OCI-LY7 (cell line): ENCODE measurements at regions not wholly inside any gene's neighbourhood (a gene's known extent, or its start where the extent isn't known, plus 50 kb on each side); places are given as distances from the start of the nearest gene placed in this dataset.

Experiments
- BruUV-seq: library from RNA; stranded (reverse); fragments of 400-500 nt; replicated peaks from 2 replicates; lab custom pipeline; 2021; lab: Mats Ljungman, UMichigan
- CTCF ChIA-PET: fragments of 300-600 bp; sonication (Branson Sonifier 250); formaldehyde crosslinking; loops from one replicate; lab custom pipeline; 2022; ENCODE audit warnings: antibody characterized with exemption; ENCODE audit not compliant: unreplicated experiment; lab: Charles Lee
- POLR2A ChIA-PET: fragments of 300-600 bp; sonication (Branson Sonifier 250); formaldehyde crosslinking; loops from one replicate; lab custom pipeline; 2022; ENCODE audit warnings: antibody characterized with exemption; lab: Charles Lee
- DNase-seq: peaks from one replicate; pipeline ENCODE4 v3.0.0-alpha.2; 2015; ENCODE audit warnings: low spot score
- H2AFZ ChIP-seq: fragments of 200-600 bp; sonication (generic), shearing (Covaris generic); 2 replicates; pipeline ENCODE4 v1.6.1; 2014; ENCODE audit warnings: mild to moderate bottlenecking, antibody characterized with exemption, low read length, moderate library complexity
- H3K27ac ChIP-seq: fragments of 200-600 bp; sonication (generic); 2 replicates; pipeline ENCODE4 v1.5.1; 2014; ENCODE audit warnings: mixed run types, low read depth, mild to moderate bottlenecking, moderate library complexity, low read length, inconsistent platforms; ENCODE audit not compliant: poor library complexity, severe bottlenecking
- H3K36me3 ChIP-seq: fragments of 200-600 bp; sonication (generic); 2 replicates; pipeline ENCODE4 v1.6.1; 2014; ENCODE audit warnings: mild to moderate bottlenecking, antibody characterized with exemption, low read length, moderate library complexity, mixed read lengths; ENCODE audit not compliant: insufficient read depth
- H3K4me1 ChIP-seq: fragments of 200-600 bp; sonication (generic); 2 replicates; pipeline ENCODE4 v1.5.1; 2014; ENCODE audit warnings: mild to moderate bottlenecking, low read length; ENCODE audit not compliant: insufficient read depth, poor library complexity, severe bottlenecking
- H3K4me2 ChIP-seq: fragments of 200-600 bp; sonication (generic); 2 replicates; pipeline ENCODE4 v1.6.1; 2014; ENCODE audit warnings: mild to moderate bottlenecking, low read length
- H3K4me3 ChIP-seq: fragments of 200-600 bp; sonication (generic); 2 replicates; pipeline ENCODE4 v1.5.1; 2014; ENCODE audit warnings: mild to moderate bottlenecking, low read depth, low read length; ENCODE audit not compliant: poor library complexity, severe bottlenecking
- H3K79me2 ChIP-seq: fragments of 200-600 bp; sonication (generic); 2 replicates; pipeline ENCODE4 v1.6.1; 2016; ENCODE audit warnings: low read depth, mild to moderate bottlenecking, low read length, moderate library complexity, mixed read lengths; ENCODE audit not compliant: insufficient read depth
- H3K9me2 ChIP-seq: fragments of 200-600 bp; sonication (generic); 2 replicates; pipeline ENCODE4 v1.6.1; 2016; ENCODE audit warnings: mild to moderate bottlenecking, low read length, mixed read lengths; ENCODE audit not compliant: insufficient read depth
- H3K9me3 ChIP-seq: fragments of 200-600 bp; sonication (generic); 2 replicates; pipeline ENCODE4 v1.6.1; 2014; ENCODE audit warnings: mild to moderate bottlenecking, mixed run types, low read length, mixed read lengths
- H4K20me1 ChIP-seq: fragments of 200-600 bp; sonication (generic); 2 replicates; pipeline ENCODE4 v1.6.1; 2014; ENCODE audit warnings: mild to moderate bottlenecking, antibody characterized with exemption, low read length, moderate library complexity, mixed read lengths; ENCODE audit not compliant: insufficient read depth
- CTCF ChIP-seq: fragments of 200-600 bp; sonication (generic); conservative IDR thresholded peaks from 2 replicates; pipeline ENCODE4 v1.5.1; 2014; ENCODE audit warnings: mild to moderate bottlenecking, antibody characterized with exemption, low read length, moderate library complexity, mixed read lengths
- EZH2phosphoT487 ChIP-seq: fragments of 200-600 bp; sonication (generic); IDR thresholded peaks from 2 replicates; pipeline ENCODE4 v1.6.1; 2018; ENCODE audit warnings: low read depth, borderline replicate concordance, mild to moderate bottlenecking, mixed run types, antibody characterized with exemption, low read length, moderate library complexity, mixed read lengths
- intact Hi-C: fragments of 100-400 bp; cut with micrococcal nuclease; formaldehyde crosslinking; loops from one replicate; pipeline ENCODE4 v1.10.0; 2022; ENCODE audit not compliant: unreplicated experiment

GRCh38 chr4:13836946-13837912 lies 209.7 kb upstream of the BOD1L1 start:
- POLR2A ChIA-PET, result no interaction called here
- H3K79me2 ChIP-seq, result no peaks in the 10 kb centered on the region
- no peak overlapping the region for H2AFZ ChIP-seq
- H4K20me1 ChIP-seq, result no peaks in the 10 kb centered on the region
- H3K4me3 ChIP-seq, result no peak overlapping the region
- no TSS peak for BruUV-seq
- H3K9me3 ChIP-seq, result no peaks in the 10 kb centered on the region
- H3K36me3 ChIP-seq, result no peaks in the 10 kb centered on the region
- H3K27ac ChIP-seq, result no peak overlapping the region
- H3K9me2 ChIP-seq, result no peaks in the 10 kb centered on the region
- CTCF ChIA-PET, result no interaction called here
- DNase-seq, result no peak
- TF ChIP-seq EZH2phosphoT487, result no peak
- no peak for TF ChIP-seq CTCF
- H3K4me1 ChIP-seq, result no peaks in the 10 kb centered on the region
- H3K4me2 ChIP-seq, result no peak overlapping the region
- intact Hi-C loops, result no loop called here

GRCh38 chr4:13840502-13841190 lies 213.1 kb upstream of the BOD1L1 start:
- H3K4me1 ChIP-seq, result no peaks in the 10 kb centered on the region
- H3K79me2 ChIP-seq, result no peaks in the 10 kb centered on the region
- BruUV-seq, result no TSS peak
- POLR2A ChIA-PET, result no interaction called here
- TF ChIP-seq EZH2phosphoT487 (no peak), CTCF (no peak)
- H2AFZ ChIP-seq, result no peak overlapping the region
- H3K9me3 ChIP-seq, result no peaks in the 10 kb centered on the region
- H3K36me3 ChIP-seq, result no peaks in the 10 kb centered on the region
- no peak overlapping the region for H3K4me3 ChIP-seq
- H3K4me2 ChIP-seq, result no peak overlapping the region
- DNase-seq, result no peak
- intact Hi-C loops, result no loop called here
- no peak overlapping the region for H3K27ac ChIP-seq
- CTCF ChIA-PET, result no interaction called here
- H4K20me1 ChIP-seq, result no peaks in the 10 kb centered on the region
- no peaks in the 10 kb centered on the region for H3K9me2 ChIP-seq
